B cell (primary cell): ENCODE measurements at regions not wholly inside any gene's neighbourhood (a gene's known extent, or its start where the extent isn't known, plus 50 kb on each side); places are given as distances from the start of the nearest gene placed in this dataset.

Source experiments
- ATAC-seq: fragments of 200-7000 bp; cut with Tn5 transposase; one replicate; pipeline ENCODE4 v1.10.0; 2021; ENCODE audit warnings: low read depth, mild to moderate bottlenecking, moderate number of reproducible peaks, moderate library complexity
- CTCF ChIA-PET: fragments of 350-600 bp; sonication (Branson Sonifier 250); formaldehyde crosslinking; loops from one replicate; lab custom pipeline; 2021; ENCODE audit warnings: antibody characterized with exemption, inconsistent platforms; lab: Charles Lee
- POLR2A ChIA-PET: fragments of 350-600 bp; sonication (Branson Sonifier 250); formaldehyde crosslinking; loops from one replicate; lab custom pipeline; 2021; ENCODE audit warnings: antibody characterized with exemption; lab: Charles Lee
- DNase-seq: peaks from one replicate; pipeline ENCODE4 v3.0.0; 2013
- H2AFZ ChIP-seq: 2 replicates; pipeline ENCODE4 v1.6.1; 2012; ENCODE audit warnings: mild to moderate bottlenecking, low read depth, low read length; ENCODE audit not compliant: insufficient read depth, poor library complexity, severe bottlenecking
- H3K27ac ChIP-seq, 2 donors: 1 replicate in 1 of 2; 2 replicates in 1 of 2; pipeline ENCODE4 v1.5.1; 2012 to 2013; ENCODE audit warnings: low read length in 2 of 2, mild to moderate bottlenecking in 2 of 2, moderate library complexity in 1 of 2
- H3K27me3 ChIP-seq, 4 experiments: fragments of 200-600 bp in 1 of 4; sonication (generic) in 1 of 4; replicated peaks in 1 of 4; 1 replicate in 2 of 4; 2 replicates in 2 of 4; pipeline versions ENCODE4 v1.6.1 to v1.7.0; 2013 to 2016; ENCODE audit warnings: low read length in 3 of 4, mild to moderate bottlenecking in 2 of 4, mixed read lengths in 1 of 4, moderate library complexity in 1 of 4; ENCODE audit not compliant: insufficient read depth in 4 of 4, control insufficient read depth in 3 of 4; ENCODE audit errors: control extremely low read depth in 1 of 4
- H3K36me3 ChIP-seq, 2 experiments: replicated peaks in 1 of 2; 1 replicate in 1 of 2; 2 replicates in 1 of 2; pipeline versions ENCODE4 v1.6.1 to v1.7.1; 2013; ENCODE audit warnings: low read length in 1 of 2; ENCODE audit not compliant: insufficient read depth in 2 of 2, control insufficient read depth in 1 of 2; ENCODE audit errors: control extremely low read depth in 1 of 2, extremely low read depth in 1 of 2
- H3K4me1 ChIP-seq, 2 donors: fragments of 200-600 bp in 1 of 2; sonication (generic) in 1 of 2; 1 replicate in 1 of 2; 2 replicates in 1 of 2; pipeline versions ENCODE4 v1.5.1 to v1.6.1; 2013 to 2017; ENCODE audit warnings: low read length in 2 of 2; ENCODE audit not compliant: control insufficient read depth in 2 of 2, insufficient read depth in 2 of 2
- H3K4me2 ChIP-seq: replicated peaks from 2 replicates; pipeline ENCODE3; 2012; ENCODE audit warnings: mild to moderate bottlenecking, low read depth, low read length; ENCODE audit not compliant: poor library complexity, severe bottlenecking
- H3K4me3 ChIP-seq, 5 experiments: fragments of 200-600 bp in 1 of 5; sonication (generic) in 1 of 5; 1 replicate in 3 of 5; 2 replicates in 2 of 5; pipeline versions ENCODE4 v1.5.1 to v1.7.0; 2011 to 2016; ENCODE audit warnings: low read length in 4 of 5, mild to moderate bottlenecking in 4 of 5, low read depth in 2 of 5, control low read depth in 1 of 5, moderate library complexity in 1 of 5; ENCODE audit not compliant: insufficient read depth in 1 of 5; ENCODE audit errors: control extremely low read depth in 1 of 5, extremely low read depth in 1 of 5
- H3K79me2 ChIP-seq: fragments of 200-600 bp; sonication (generic); one replicate; pipeline ENCODE4 v1.6.0; 2016; ENCODE audit warnings: low read length; ENCODE audit not compliant: control insufficient read depth, insufficient read depth
- H3K9ac ChIP-seq: fragments of 200-600 bp; sonication (generic); 2 replicates; pipeline ENCODE4 v1.6.1; 2017; ENCODE audit warnings: mild to moderate bottlenecking, low read length, moderate library complexity
- H3K9me3 ChIP-seq, 3 donors: one replicate each; pipeline versions ENCODE4 v1.6.1 to v1.7.1; 2013; ENCODE audit warnings: low read length in 2 of 3; ENCODE audit not compliant: control insufficient read depth in 2 of 3, insufficient read depth in 1 of 3; ENCODE audit errors: control extremely low read depth in 1 of 3
- H4K20me1 ChIP-seq: 2 replicates; pipeline ENCODE4 v1.6.0; 2012; ENCODE audit warnings: mild to moderate bottlenecking, low read length; ENCODE audit not compliant: insufficient read depth, control insufficient read depth, poor library complexity, severe bottlenecking
- H3K27ac Mint-ChIP-seq: one replicate; pipeline ENCODE4 v1.8.0; 2021; ENCODE audit warnings: mixed read lengths
- H3K27me3 Mint-ChIP-seq: one replicate; pipeline ENCODE4 v1.8.0; 2021; ENCODE audit warnings: mixed read lengths
- H3K4me1 Mint-ChIP-seq: one replicate; pipeline ENCODE4 v1.8.0; 2021; ENCODE audit warnings: mixed read lengths
- H3K4me3 Mint-ChIP-seq: one replicate; pipeline ENCODE4 v1.8.0; 2021; ENCODE audit warnings: mixed read lengths
- H3K9me3 Mint-ChIP-seq: one replicate; pipeline ENCODE4 v1.8.0; 2022; ENCODE audit warnings: mixed read lengths; ENCODE audit not compliant: insufficient read depth
- EZH2 ChIP-seq: IDR thresholded peaks from 2 replicates; pipeline ENCODE4 v1.6.1; 2012; ENCODE audit warnings: borderline replicate concordance, low read depth, mild to moderate bottlenecking, moderate library complexity, low read length; ENCODE audit not compliant: insufficient read depth, poor library complexity, severe bottlenecking
- WGBS: methylation state at CpG from one replicate; pipeline ENCODE4 v1.1.5; 2013; ENCODE audit warnings: missing lambda C conversion rate; ENCODE audit not compliant: insufficient coverage; 5-methylcytosine and 5-hydroxymethylcytosine counted together
- intact Hi-C: fragments of 100-400 bp; cut with micrococcal nuclease; formaldehyde crosslinking; loops from one replicate; pipeline ENCODE4 v1.10.0; 2022
- TF ChIP-seq, protein P1 (sequence below): fragments of 200-600 bp; IDR thresholded peaks from one replicate; pipeline ENCODE4 v1.8.0; 2022; ENCODE audit warnings: antibody characterized with exemption, mild to moderate bottlenecking

DNA sequence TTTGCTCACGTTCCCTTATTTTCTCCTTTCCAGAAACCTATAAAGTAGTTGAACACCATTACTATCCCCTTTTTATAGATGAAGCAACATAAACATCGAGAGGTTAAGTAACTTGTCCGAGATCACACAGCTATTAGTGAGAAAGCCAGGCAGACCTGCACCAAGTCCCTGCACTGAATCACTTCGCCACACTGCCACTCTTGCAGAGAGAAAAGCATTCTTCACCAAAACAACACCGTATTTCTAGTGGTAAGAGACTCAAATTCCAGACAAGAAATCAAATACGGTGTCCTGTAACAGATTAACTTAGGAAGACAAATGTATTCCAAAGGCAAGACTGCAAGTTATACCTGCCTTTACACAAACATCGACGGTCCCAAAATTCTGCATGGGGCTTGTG is 82.0 kb upstream of the DMRT1 start:
- ATAC-seq, result no peak
- 92% methylated on average over 8 of the region's 8 CpGs for WGBS
- Histone ChIP-seq H3K36me3 (no peaks in the 10 kb centered on the region), H3K27ac (no peak overlapping the region), H3K9ac (no peak overlapping the region), H2AFZ (no peak overlapping the region), H3K4me1 (no peaks in the 10 kb centered on the region), H4K20me1 (no peaks in the 10 kb centered on the region), H3K27me3 (peaks cover 0 to 4% (median 1%) of the 10 kb centered on the region in 4 experiments), H3K4me3 (no peak overlapping the region), H3K9me3 (no peaks in the 10 kb centered on the region), H3K79me2 (no peaks in the 10 kb centered on the region), H3K4me2 (no peak overlapping the region)
- TF ChIP-seq EZH2, result no peak
- TF ChIP-seq, protein P1, sequence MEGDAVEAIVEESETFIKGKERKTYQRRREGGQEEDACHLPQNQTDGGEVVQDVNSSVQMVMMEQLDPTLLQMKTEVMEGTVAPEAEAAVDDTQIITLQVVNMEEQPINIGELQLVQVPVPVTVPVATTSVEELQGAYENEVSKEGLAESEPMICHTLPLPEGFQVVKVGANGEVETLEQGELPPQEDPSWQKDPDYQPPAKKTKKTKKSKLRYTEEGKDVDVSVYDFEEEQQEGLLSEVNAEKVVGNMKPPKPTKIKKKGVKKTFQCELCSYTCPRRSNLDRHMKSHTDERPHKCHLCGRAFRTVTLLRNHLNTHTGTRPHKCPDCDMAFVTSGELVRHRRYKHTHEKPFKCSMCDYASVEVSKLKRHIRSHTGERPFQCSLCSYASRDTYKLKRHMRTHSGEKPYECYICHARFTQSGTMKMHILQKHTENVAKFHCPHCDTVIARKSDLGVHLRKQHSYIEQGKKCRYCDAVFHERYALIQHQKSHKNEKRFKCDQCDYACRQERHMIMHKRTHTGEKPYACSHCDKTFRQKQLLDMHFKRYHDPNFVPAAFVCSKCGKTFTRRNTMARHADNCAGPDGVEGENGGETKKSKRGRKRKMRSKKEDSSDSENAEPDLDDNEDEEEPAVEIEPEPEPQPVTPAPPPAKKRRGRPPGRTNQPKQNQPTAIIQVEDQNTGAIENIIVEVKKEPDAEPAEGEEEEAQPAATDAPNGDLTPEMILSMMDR, result no peak
- ChIA-PET CTCF (no interaction called here), POLR2A (no interaction called here)
- Mint-ChIP-seq H3K27me3 (peaks cover 24% of the 10 kb centered on the region), H3K27ac (no peak overlapping the region), H3K9me3 (no peaks in the 10 kb centered on the region), H3K4me3 (no peak overlapping the region), H3K4me1 (peaks cover 6% of the 10 kb centered on the region)
- intact Hi-C loops, result no loop called here
- DNase-seq, result no peak

DNA sequence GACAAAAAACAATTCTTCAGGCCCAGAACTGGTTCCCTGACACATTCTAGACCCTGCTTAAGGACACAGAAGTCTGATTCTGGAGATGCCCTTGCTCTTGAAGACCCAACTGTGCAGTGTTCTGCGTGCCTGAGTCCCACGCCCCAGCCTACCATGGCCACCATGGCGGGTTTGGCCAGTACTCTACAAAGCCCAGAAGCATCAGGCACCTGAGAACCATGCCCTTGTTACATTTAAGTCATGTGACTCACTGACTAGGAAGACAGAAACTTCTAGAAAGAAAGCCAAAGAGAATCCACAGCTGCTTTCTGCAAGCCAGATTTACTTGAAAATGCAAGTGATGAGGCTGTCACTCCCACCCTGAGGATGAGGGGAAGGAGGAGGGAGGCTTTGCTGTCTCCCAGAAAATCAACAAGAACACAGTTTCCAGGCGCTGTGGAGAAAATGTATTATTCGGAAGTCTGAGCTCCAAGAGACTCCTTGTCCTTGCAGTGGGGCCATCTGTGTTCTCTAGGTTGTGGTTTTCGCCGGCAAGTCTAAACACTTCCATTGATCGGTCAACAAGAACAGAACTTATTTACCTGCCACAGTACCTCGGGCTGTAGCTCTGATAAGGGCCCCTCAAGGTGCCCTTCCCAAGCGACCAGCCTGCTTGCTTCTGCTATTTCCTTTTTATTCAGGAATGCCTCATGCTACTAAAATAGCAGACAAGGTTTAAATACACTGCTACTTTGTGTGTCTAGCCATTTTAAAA is 81.3 kb upstream of the DMRT1 start:
- no peak overlapping the region for H3K9ac ChIP-seq
- H3K27ac ChIP-seq, result no peak overlapping the region
- DNase-seq (no peak), ATAC-seq (no peak)
- CTCF ChIA-PET, result no interaction called here
- Mint-ChIP-seq H3K27ac (no peak overlapping the region), H3K9me3 (no peaks in the 10 kb centered on the region), H3K4me3 (no peak overlapping the region), H3K4me1 (peaks cover 6% of the 10 kb centered on the region), H3K27me3 (peaks cover 31% of the 10 kb centered on the region)
- TF ChIP-seq EZH2, result no peak
- TF ChIP-seq, protein P1, result no peak
- H3K4me2 ChIP-seq, result no peak overlapping the region
- no peaks in the 10 kb centered on the region for H3K36me3 ChIP-seq
- no peaks in the 10 kb centered on the region for H3K4me1 ChIP-seq
- H4K20me1 ChIP-seq, result no peaks in the 10 kb centered on the region
- H2AFZ ChIP-seq, result no peak overlapping the region
- POLR2A ChIA-PET, result no interaction called here
- H3K27me3 ChIP-seq, result peaks cover 0 to 4% (median 1%) of the 10 kb centered on the region in 4 experiments
- H3K9me3 ChIP-seq, result no peaks in the 10 kb centered on the region
- no peaks in the 10 kb centered on the region for H3K79me2 ChIP-seq
- no peak overlapping the region for H3K4me3 ChIP-seq
- 92% methylated on average over 8 of the region's 10 CpGs for WGBS
- intact Hi-C loops, result no loop called here
